H1 (cell line): ENCODE measurements at regions not wholly inside any gene's neighbourhood (a gene's known extent, or its start where the extent isn't known, plus 50 kb on each side); places are given as distances from the start of the nearest gene placed in this dataset.

ENCODE experiments used
- CBX5 ChIP-seq: fragments of 300-800, 300-1000 bp; sonication (generic); IDR thresholded peaks from 2 replicates; pipeline ENCODE4 v1.7.1; 2016; ENCODE audit warnings: antibody characterized with exemption, low read length, low read depth
- CBX8 ChIP-seq: fragments of 300-800, 300-1000 bp; sonication (generic); IDR thresholded peaks from 2 replicates; pipeline ENCODE4 v1.7.1; 2016; ENCODE audit warnings: low read depth, low read length, borderline replicate concordance
- CEBPB ChIP-seq: IDR thresholded peaks from 2 replicates; pipeline ENCODE4 v1.6.1; 2012; ENCODE audit warnings: low read depth, low read length
- CTCF ChIP-seq, 3 experiments: IDR thresholded peaks; 1 replicate in 2 of 3; 2 replicates in 1 of 3; pipeline versions ENCODE4 v1.5.1 to v1.6.1; 2011; ENCODE audit warnings: low read length in 3 of 3, mild to moderate bottlenecking in 3 of 3, inconsistent platforms in 2 of 3, low read depth in 1 of 3, moderate library complexity in 1 of 3; ENCODE audit not compliant: insufficient read depth in 1 of 3; ENCODE audit errors: control extremely low read depth in 1 of 3
- EGR1 ChIP-seq: IDR thresholded peaks from 2 replicates; pipeline ENCODE4 v1.6.1; 2011; ENCODE audit warnings: low read depth, low read length, borderline replicate concordance
- EZH2 ChIP-seq: fragments of 200-600 bp; sonication (generic); IDR thresholded peaks from 2 replicates; pipeline ENCODE4 v1.7.1; 2012; ENCODE audit warnings: low read depth, mild to moderate bottlenecking, moderate library complexity, low read length, inconsistent platforms; ENCODE audit not compliant: severe bottlenecking
- PHF8 ChIP-seq: fragments of 200-600 bp; sonication (generic); conservative IDR thresholded peaks from 2 replicates; pipeline ENCODE4 v1.7.1; 2012; ENCODE audit warnings: low read depth, mild to moderate bottlenecking, inconsistent platforms, low read length, moderate library complexity

- TF ChIP-seq CTCF (IDR thresholded peaks at IDR 0.05; ENCODE audit: control extremely low read depth in 1 of 3, insufficient read depth in 1 of 3, low read depth in 1 of 3, low read length in 3 of 3) = no peak
- no peak for TF ChIP-seq CBX5
- no peak for TF ChIP-seq PHF8
- no peak for TF ChIP-seq CBX8
- TF ChIP-seq EGR1 = no peak
- no peak for TF ChIP-seq EZH2
- TF ChIP-seq CEBPB = no peak
- TF ChIP-seq, all 59 proteins: peak for 0
Measured at GRCh38 chr9:24939109-24939850, 393.6 kb upstream of the IZUMO3 start (continued).
